ENCODE measurements at regions not wholly inside any gene's neighbourhood (a gene's known extent, or its start where the extent isn't known, plus 50 kb on each side); places are given as distances from the start of the nearest gene placed in this dataset.

- DNase-seq (ENCODE audit: low read depth) = no peak
Observed at GRCh38 chr13:111394211-111394922, 73.9 kb downstream of the TEX29 start.

GRCh38 chr13:111395511-111396393 is 75.3 kb downstream of the TEX29 start:
- DNase-seq (ENCODE audit: low read depth) = no peak

- DNase-seq (ENCODE audit: low read depth) = no peak
Observed at GRCh38 chr13:111396457-111396856, 76.0 kb downstream of the TEX29 start.

GRCh38 chr13:111397202-111397880 is 76.9 kb downstream of the TEX29 start:
- DNase-seq (ENCODE audit: low read depth) = no peak

GRCh38 chr13:111398196-111398595 is 77.8 kb downstream of the TEX29 start:
- DNase-seq (ENCODE audit: low read depth) = no peak

- no peak for DNase-seq (ENCODE audit: low read depth)
Observed at GRCh38 chr13:111398715-111399299, 78.4 kb downstream of the TEX29 start.

- DNase-seq (ENCODE audit: low read depth) = no peak
Observed at GRCh38 chr13:111399334-111399733, 78.9 kb downstream of the TEX29 start.

- no peak for DNase-seq (ENCODE audit: low read depth)
Observed at GRCh38 chr13:111399776-111400538, 79.5 kb downstream of the TEX29 start.

- no peak for DNase-seq (ENCODE audit: low read depth)
Observed at GRCh38 chr13:111401151-111401550, 80.7 kb downstream of the TEX29 start.

GRCh38 chr13:111401755-111402154 is 81.3 kb downstream of the TEX29 start:
- no peak for DNase-seq (ENCODE audit: low read depth)

GRCh38 chr13:111402441-111402840 is 82.0 kb downstream of the TEX29 start:
- no peak for DNase-seq (ENCODE audit: low read depth)

- DNase-seq (ENCODE audit: low read depth) = no peak
Observed at GRCh38 chr13:111403266-111403665, 82.8 kb downstream of the TEX29 start.

- no peak for DNase-seq (ENCODE audit: low read depth)
Observed at GRCh38 chr13:111404746-111405145, 84.3 kb downstream of the TEX29 start.

GRCh38 chr13:111406636-111407035 is 86.2 kb downstream of the TEX29 start:
- DNase-seq (ENCODE audit: low read depth) = no peak

GRCh38 chr13:111407381-111408131 is 87.1 kb downstream of the TEX29 start:
- DNase-seq (ENCODE audit: low read depth) = no peak

GRCh38 chr13:111409413-111409812 is 89.0 kb downstream of the TEX29 start:
- no peak for DNase-seq (ENCODE audit: low read depth)

- DNase-seq (ENCODE audit: low read depth) = no peak
Observed at GRCh38 chr13:111410232-111411021, 90.0 kb downstream of the TEX29 start.

GRCh38 chr13:111411151-111411858 is 90.9 kb downstream of the TEX29 start:
- DNase-seq (ENCODE audit: low read depth) = no peak

- no peak for DNase-seq (ENCODE audit: low read depth)
Observed at GRCh38 chr13:111411919-111412650, 91.6 kb downstream of the TEX29 start.
